ENCODE measurements at regions not wholly inside any gene's neighbourhood (a gene's known extent, or its start where the extent isn't known, plus 50 kb on each side); places are given as distances from the start of the nearest gene placed in this dataset.

DNA sequence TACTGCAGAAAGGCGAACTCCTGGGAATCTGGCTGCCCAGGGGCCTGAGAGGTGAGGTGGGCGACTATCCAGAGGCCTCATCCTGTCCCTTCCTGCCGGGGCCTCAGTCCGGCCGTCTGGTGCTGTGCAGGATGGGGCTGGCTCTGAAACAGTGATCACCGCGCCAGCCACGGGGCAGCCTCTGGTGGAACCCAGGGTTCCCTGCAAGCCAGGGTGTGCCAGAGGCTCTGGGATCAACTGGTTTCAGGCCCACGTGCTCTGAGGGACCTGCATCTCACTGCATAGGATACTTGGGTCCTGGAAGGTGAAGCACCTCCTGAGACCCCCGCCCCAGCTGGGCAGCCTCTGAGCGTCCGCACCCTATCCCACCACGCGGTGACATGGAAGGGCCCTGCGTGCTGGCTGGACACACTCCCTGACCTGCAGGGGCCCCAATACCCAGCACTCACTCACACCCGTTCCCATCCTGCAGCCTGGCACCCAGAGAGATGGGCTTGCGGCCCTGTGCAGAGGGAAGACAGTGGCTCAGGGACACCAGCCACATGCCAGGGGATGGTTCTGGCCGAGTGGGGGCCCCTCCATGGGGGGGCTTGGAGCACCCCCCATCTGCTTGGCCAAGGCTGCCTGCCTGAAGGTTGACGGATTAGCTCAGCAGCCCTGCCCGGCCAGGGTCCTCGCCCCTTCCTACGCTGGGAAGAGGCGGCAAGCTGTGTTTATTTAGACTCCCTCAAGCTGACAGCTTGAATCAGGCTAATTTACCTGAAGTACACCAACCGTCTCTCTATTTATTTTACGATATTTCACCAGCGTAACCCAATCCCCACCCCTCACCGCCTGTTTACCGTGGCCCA is 64.3 kb upstream of the TTC34 start:
- DNase-seq (ENCODE audit: low read depth): no peak

DNA sequence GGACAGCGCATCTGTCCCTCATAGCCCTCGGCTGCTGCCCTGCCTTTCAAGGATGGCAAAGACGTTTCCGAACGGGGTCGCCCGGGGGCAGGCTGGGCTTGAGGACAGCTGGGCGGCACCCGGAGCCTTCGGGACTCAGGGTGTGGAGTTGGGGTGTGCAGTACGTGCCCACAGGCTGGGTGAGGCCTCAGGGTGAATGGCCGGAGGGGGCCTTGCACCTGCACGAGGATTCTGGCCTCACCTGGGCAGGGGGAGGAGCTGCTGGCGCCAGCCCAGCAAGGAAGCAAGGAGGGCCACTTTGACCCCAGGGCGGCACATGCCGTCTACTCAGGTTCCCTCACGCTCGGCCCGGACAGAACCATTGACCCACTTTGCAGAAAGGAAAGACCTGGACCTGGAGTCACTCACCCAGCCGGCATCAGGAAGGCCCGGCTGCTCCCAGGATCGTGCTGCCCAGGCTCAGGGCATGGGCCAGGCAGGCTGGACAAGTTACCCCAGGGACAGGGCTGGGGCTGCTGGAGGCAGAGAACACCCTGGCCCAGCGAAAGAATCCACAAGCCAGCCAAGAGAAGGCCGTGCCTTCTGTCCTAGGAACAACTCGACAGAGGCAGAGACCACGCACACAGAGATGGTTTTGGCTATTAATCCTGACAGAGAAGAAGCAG is 65.1 kb upstream of the TTC34 start:
- DNase-seq (ENCODE audit: low read depth): no peak

DNA sequence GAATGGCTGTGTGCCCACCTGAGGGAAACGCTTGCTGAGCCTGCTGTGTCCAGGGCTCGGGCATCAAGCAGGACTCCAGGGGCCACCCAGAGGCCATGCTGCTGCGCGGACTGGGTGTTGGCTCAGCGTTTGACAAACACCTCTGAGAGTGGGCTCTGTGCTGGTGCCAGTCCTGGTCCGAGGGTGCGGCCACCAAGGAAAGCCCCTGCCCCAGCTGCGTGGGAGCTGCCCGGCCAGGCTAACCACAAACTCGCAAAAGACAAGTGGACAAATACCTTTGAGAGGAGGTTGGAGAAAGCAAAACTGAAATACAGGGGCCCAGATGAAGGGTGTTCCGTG is 65.6 kb upstream of the TTC34 start:
- no peak for DNase-seq (ENCODE audit: low read depth)

DNA sequence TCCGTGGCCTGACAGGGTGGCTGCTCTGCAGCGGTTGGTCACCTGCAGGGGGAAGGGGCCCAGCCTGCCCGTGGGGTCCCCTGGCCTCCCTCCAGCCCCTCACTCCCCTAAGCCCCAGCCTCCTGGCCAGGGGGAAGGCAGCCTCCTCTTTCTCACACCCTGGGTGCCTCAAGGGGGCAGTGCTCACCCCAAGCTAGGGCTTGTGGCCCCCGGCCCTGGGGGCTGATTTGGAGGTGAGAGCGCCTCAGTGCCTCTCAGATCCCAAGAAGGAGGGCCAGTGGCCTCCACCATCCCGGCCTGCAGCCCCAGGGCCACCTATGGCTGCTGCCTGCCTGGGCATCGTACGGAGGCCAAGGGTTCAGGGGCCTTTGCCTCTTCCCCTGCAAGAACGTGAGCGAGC is 66.4 kb upstream of the TTC34 start:
- DNase-seq (ENCODE audit: low read depth): no peak

DNA sequence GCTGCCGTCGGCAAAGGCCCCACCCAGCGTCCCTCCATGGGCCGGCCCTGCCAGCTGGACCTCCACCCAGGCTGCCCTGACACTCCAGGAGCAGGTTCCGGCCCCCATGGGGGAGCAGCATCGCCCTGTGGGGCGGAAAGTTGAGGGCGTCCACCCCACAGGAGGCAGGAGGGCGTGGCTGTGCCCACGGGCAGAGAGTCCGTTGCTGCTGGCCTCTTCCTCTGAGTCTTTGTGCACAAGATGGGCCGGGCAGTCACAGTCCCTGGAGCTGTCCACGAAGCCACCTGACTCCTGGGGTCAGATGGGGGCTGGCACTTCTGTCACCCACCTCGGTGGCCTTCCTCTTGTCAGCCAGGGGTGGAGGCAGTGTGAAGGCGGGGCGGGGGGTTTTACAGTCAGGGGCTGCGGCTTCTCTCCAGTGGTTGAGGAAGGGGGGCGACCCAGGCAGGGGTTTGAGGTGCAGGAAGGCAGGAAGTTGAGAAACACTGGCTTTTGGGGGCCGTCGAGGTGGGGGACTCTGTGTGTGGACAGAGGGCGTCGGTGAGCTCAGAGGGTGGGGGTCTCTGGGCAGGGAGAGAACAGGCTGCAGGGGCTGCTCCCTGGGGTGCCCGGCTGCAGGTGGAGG is 67.2 kb upstream of the TTC34 start:
- no peak for DNase-seq (ENCODE audit: low read depth)

DNA sequence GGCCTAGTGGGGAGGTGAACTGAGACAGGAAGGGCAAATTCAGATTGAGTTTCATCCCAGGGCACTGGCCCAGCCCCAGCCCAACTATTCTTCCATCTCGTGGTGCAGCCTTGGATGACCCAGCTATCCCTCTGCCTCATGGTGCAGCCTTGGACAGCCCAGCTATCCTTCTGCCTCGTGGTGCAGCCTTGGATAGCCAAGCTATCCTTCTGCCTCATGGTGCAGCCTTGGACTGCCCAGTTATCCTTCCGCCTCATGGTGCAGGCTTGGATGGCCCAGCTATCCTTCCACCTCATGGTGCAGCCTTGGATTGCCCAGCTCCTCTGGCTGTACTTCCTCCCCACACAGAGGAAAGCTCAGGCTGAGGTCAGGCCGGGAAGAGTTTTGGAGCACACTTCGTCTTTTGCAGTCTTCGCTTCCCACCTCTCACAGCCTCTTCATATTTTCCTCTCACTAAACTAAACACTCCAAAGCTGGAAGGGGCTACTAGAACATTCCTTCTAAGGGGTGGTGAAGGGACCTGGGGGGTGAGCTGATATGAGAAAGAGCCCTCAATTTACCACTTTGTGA is 69.8 kb upstream of the TTC34 start:
- DNase-seq (ENCODE audit: low read depth): no peak

DNA sequence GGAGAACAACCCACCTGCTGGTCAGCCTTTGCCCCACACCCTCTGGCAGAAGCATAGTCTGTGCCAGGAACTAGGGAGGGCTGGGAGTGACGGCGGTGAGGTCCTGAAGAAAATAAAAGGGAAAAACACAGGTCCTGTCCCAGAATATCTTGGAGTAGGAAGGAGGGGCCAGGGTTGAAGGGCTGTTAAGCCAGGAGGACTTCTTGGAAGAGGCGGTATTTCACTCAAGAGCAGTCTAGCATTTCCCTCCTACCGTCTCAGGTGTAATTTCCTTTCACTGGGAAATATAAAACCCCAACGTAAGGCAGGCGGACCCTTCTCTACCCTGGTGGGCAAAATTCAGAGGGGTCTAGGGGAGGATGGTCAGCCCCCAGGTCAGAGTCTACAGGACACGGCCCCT is 72.7 kb upstream of the TTC34 start:
- no peak for DNase-seq (ENCODE audit: low read depth)

DNA sequence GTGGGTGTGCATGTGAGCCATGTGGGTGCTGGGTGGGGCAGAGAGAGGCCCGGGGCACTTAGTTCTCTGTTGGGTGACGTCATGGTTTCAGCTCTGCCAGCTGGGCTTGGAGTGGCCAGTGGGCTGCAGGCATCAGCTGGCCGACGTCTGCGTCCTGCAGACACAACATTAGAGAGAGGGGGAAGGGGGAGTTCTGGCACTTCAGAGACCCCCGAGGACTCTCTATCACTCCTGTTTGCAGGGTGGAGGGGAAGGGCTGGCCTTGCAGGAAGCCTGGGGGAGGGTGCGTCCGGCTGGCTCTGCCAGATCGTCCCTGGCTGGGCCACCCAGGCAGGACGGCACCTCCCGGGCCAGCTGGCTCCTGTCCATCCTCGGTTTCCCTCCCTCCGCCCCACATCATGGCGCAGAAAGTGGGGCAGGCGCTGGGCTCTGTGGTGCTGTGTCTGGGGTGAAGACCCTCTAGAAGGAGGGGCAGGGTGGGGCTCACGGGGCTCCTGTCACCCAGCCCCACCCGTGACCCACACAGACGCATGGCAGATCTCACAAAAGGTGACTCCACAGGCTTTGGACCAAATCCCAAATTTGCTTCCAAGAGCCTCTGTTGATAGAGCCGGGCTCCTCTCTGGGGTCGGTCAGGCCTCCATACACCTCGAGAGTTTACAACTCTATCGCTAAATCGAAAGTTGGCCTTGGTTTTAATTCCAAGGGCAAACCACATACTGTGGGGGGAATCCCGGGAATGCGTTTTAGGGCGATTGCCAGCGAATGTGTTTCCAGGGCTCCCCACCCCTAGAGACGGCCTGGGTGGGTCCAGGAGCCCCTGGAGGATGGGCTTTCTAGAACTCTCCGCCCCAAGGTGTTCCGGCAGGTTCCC is 73.4 kb upstream of the TTC34 start:
- DNase-seq (ENCODE audit: low read depth): no peak

DNA sequence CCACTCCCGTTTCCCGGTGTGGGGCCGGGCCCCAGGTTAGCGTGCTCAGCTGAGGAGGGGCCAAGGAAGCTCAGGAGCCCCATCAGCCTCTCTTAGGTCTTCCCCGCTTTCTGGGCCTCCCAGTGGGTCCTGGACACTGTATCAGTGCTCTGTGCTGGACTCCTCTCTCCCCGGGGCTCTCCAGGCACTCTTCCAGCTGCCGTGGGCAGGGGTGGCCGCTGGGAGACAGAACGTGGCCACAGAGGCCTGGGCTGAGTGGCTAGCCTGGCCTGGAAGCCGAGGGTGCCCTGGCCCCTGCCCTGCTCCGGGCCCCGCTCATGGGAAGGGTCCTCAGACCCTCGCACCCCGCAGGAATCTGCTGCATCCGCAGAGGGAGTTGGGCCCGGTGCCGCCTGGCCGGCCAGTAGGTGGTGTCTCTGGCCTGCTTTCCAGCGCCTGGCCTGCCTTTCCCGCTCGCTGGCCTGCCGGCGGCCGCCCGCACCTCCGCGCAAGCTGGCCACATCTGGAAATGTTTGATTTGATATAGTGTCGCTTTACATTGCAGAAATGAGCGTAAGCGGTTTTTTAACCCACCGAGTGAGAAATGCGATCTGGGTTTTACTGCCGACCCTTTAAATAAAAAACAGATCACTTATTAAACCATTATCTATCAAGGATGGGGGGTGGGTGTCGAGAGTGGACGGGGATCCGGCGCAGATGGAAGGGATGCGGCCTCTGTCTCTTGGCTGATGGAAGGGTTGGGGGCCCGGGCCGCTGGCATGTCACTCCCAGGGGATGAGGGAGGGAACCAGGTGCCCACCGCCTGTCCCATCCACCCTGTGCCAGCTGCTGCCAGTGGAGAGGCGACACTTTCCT is 74.4 kb upstream of the TTC34 start:
- DNase-seq (ENCODE audit: low read depth): no peak

DNA sequence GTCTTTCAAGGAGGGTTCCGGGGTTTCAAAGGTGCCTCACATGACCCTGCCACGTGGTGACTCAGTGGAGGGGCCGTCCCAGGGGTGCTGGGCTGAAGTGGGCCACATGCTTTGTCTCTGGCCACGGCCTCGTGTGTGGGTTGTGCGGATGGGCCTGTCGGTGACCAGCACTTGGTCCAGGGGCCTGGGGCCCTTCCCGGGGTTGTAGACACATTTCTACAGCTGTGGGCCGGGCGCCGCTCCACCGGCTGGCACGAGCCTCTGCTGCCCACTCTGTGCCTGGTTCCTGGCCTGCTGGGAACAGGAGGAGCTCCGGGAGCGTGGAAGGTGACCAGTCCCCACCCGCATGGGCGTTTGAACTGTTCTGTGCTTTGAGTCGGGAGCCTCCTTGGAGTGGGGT is 75.4 kb upstream of the TTC34 start:
- DNase-seq (ENCODE audit: low read depth): no peak

DNA sequence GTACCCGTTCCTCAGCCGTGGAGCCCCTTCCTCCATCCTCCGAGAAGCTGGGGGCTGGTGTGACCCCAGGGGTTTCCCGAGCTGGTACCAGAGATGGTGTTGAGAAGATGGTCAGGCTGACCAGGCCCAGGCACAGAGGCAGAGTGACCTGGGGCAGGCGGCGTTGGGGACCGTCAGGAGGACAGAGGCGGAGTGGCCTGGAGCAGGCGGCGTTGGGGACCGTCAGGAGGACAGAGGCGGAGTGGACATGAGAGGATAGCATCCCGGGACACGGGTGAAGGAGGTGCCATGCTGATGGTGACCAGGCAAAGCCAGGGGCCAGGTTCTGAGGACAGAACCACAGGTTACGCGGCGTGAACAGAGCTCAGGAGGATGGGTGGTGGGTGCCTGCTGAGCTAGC is 75.9 kb upstream of the TTC34 start:
- DNase-seq (ENCODE audit: low read depth): no peak

DNA sequence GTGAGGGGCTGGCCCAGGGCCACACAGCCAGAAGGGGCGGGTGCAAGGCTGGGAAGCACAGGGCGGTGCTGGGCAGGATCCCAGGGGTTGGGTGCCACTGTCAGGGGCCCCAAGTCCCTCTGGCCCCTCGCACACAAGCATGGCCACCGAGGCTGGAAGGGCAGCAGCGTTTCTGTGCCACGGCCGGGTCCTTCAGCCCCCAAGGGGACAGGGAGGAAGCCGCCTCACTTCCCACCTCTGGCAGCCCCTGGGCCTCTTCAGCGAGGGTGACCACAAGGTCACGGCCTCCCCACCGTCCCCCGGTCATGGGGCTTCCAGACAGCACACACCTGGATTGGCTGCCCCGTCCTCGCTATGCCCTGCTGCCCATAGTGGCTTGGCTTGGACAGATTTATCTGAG is 77.1 kb upstream of the TTC34 start:
- DNase-seq (ENCODE audit: low read depth): no peak

DNA sequence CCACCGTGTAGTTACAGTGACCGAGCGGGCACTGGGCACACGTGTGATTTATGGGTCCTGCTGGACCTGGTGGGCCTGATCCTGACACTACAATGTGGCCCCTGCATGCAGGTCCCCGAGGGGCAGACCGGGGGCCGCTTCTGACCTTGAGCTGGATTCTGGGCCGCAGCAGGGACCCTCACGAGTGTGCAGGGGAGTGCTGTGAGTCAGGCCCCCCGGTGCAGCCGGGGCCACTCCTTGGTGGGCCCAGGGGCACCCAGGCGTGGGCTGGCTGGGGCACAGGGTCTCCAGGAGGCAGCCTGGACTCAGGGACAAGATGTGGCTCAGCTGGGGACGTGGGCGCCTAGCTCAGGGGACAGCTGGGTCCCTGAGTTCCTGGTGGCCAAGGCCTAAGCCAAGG is 77.5 kb upstream of the TTC34 start:
- DNase-seq (ENCODE audit: low read depth): no peak

DNA sequence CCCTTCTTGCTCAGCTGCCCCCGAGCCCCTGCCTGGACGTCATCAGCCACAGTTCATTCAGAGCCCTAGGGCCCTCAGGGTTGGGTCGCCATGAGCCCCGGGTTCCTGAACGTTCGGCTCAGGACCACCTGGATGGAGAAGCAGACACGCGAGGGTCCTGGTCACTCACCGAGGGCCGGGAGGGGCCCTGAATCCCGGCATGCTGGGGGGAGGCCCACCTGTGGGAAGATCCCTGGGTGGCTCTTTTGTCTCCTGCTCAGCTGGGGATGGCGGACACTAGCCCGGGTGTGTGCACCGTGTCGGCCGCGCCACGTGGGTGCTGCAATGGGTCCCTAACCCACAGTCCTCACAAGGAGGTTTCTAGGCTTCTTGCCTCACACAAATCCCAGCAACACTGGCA is 78.1 kb upstream of the TTC34 start:
- no peak for DNase-seq (ENCODE audit: low read depth)

DNA sequence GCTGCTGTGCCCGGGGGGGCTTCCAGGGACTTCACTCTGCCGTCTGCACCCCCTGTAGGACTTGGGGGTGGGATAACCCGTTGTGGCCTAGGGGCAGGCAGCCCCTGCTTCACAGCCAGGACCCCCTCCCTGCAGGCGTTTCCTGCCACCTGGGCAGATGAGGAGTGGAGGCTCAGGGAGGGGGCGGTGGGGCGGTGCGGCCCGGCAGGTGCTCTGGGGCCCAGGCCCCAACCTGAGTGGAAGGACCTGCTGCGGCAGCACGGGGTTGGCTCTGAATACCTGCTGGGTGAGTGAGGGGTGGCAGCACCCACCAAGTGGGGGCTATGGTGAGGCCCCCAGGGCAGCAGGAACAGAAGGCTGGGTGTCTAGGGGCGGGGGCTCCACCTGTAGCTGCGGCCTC is 78.6 kb upstream of the TTC34 start:
- DNase-seq (ENCODE audit: low read depth): no peak

DNA sequence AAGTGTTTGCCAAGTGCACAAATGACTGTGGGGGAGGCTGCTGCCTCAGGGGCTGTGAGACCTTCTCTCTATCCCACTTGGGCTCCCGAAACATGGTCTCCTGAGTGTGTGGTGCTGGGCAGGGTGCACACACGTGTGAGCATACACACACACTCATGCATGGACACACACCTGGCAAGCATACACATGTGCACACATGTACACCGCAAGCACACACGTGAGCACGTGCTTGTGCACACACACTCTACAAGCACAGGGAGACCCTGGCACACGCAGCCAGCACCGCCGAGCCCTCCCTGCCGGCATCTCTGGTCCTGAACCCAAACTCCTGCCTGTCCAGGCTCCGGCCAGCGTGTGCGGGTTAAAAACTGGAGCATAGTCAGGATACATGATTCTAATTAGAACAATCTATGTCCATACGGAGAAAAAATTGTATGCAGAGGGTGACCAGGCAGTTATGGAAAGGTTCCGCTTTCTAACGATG is 79.4 kb upstream of the TTC34 start:
- no peak for DNase-seq (ENCODE audit: low read depth)

DNA sequence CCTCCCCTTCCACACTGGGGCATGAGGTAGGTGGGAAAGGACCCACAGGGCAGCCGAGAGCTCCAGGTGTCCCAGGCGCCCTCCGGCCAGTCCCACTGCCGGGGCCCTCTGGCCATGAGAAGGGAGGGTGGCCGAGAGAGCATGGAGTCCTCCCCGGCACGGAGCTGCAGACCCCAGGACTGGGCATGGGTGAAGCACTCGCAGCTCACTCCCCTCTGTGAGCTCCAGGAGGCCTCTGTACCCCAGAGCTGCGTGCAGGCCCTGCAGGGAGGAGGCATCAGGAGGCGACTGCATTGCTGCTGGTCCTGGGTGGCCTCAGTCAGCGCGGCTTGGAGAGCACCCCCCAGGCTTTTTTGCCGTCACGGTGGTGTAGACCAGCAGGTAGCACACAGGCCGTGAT is 80.1 kb upstream of the TTC34 start:
- DNase-seq (ENCODE audit: low read depth): no peak

DNA sequence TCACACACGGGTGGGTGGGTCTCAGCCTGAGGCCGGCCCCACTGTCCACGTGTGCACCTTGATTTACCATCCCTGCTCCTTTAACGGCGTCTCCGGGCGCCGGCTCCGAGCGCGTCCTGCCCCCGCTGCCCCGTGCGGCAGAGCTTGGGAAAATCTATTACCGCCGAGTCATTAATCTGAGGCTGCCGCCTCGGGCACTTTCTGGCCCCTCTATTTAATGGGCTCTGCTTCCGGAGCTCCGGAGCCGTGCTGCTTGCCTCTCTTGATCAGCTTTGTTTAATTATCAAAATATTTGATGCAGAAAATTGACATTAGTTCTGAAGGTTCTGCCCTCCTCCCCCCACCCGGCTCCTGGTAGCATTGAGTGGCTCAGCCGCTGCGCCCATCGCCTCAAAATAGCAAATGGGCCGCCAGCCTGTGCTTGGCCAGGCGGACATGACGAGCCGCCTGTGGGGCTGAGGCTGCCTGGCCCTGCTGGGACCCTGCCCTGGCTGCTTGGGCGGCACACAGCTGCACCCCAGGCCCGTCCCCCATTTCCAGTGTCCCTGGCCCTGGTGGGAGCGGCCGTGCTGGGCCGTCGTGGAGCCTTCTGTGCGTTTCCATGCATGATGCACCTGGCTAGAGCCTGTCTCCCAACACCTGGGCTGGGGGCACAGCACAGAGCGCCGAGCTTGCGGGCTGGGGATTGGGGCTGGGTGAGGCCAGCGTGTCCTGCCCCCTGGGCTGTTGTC is 81.6 kb upstream of the TTC34 start:
- no peak for DNase-seq (ENCODE audit: low read depth)

DNA sequence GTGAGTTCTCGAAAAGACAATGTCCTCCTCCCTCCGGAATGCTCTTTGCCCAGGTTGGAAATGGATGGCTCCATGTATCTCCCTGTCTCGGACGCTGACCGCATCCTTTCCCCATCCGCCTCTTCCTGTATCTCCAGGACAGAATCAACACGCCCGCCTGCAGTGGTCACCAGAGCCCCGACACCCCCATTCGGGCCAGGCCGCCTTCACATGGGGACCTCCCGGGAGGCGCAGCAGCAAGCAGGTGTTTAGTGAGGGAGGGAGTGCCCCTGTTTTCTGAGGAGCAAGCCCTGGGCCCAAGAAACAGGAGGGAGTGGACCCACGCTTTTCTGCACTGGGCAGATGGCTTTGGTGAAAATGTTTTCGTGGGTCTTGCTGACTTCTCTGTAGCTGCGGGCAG is 83.5 kb upstream of the TTC34 start:
- no peak for DNase-seq (ENCODE audit: low read depth)

DNA sequence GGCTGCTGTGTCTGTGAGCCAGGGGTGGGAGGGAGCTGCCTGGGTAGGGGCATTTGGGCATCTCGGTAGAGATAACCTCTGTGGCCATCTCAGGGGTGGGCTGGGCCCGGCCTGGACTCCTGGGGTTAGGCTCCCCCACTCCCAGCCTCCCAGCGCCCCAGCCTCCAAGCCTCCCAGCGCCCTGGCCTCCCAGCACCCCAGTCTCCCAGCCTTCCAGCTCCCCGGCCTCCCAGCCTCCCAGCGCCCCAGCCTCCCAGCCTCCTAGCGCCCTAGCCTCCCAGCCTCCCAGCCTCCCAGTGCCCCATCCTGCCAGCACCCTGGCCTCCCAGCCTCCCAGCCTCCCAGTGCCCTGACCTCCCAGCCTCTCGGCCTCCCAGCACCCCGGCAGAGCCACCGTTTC is 85.1 kb upstream of the TTC34 start:
- DNase-seq (ENCODE audit: low read depth): no peak
